ENCODE measurements at regions not wholly inside any gene's neighbourhood (a gene's known extent, or its start where the extent isn't known, plus 50 kb on each side); places are given as distances from the start of the nearest gene placed in this dataset.
"Not testable (repeated sequence)": the region's sequence is repeated elsewhere in the genome, so short reads cannot be mapped to it uniquely, and the experiment has no call there.

DNA sequence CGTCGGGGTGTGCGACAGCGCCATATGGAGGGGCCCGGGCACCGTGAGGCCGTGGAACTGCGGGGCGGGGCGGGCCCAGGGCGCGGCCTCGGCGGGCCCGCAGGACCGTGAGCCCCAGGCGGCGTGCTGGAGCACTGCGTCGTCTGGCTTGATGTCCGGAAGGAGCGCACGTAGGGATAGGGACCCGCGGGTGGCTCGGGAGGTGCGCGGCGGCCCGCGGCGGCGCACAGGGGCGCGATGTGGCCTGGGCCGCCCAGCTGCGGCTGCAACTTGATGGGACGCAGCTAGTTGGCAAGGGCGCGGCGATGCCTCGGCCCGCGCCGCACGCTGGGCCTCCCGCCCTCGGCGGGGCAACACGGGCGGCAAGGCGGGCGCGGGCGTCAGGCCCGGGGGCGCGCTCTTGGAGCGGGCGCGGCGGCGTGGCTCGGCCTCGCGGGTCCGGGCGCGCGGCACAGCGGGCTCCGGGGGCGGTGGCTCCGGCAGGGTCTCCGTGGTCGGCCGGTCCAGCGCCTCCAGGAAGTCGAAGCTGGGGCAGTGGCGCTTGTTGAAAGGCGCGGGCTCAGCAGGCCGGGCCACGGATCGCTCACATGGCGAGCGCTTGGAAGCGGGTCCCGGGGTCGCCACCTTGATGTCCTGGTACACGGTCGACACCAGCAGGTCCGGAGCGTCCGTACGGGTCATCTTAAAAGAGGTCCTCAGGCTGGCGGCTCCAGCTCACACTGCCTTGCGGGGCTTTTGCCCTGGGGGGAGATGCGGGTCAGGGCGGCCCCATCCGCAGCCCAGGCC lies 302.0 kb downstream of the CCDC74A start:
- DNase-seq = not testable (repeated sequence)

DNA sequence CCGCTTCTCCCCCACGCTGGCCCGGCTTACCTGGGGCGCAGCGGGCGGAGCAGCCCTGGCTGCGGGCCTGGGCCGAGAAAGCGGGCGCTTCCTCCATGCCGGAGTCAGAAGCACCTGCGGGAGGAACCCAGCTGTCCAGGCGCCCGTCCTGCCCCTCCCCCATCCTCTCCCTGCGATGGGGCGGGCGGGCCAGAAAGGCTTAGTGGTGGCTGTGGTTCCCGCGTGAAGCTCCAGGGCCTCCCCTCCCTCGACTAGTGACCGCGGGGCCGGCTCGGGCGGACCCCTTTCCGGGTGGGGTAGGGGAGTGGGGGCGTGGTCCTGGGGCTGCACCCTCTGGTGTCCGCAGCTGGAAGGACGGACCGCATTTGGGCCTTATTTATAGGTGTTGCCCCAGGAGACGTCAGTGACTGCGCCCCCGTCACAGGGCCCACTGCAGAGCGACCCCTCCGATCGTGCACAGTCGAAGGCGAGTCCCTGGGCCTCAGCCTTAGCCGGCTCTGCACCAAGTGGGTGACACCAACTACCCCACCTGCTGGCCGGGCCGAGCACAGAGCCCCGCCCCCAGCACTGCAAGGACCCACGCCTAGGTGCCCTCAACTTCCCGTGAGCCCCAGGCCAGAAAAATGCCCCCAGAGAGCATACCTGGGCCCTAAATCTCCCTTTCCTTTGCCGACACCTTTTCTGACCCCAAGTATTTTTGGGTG lies 302.7 kb downstream of the CCDC74A start:
- DNase-seq = not testable (repeated sequence)

DNA sequence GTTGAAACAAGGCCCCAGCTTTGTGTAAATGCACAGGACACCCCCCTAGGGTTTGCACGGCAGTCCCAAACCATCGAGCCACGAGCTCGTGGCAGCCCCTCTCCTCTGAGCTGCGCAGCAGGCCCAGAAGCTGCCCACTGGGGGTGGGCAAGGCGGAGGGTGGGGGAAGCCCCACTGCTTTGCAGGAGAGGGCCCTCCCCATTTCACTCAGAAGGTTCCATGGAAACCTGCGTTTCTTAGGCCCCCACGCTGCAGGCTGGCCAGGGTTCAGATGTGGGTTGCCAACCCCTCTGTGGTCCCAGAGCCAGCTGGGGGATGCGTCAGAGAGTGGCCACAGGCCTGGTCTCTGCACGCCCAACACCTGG lies 303.2 kb downstream of the CCDC74A start:
- not testable (repeated sequence) for DNase-seq

- not testable (repeated sequence) for DNase-seq
Observed at GRCh38 chr2:131831450-131832208, 303.9 kb downstream of the CCDC74A start.

DNA sequence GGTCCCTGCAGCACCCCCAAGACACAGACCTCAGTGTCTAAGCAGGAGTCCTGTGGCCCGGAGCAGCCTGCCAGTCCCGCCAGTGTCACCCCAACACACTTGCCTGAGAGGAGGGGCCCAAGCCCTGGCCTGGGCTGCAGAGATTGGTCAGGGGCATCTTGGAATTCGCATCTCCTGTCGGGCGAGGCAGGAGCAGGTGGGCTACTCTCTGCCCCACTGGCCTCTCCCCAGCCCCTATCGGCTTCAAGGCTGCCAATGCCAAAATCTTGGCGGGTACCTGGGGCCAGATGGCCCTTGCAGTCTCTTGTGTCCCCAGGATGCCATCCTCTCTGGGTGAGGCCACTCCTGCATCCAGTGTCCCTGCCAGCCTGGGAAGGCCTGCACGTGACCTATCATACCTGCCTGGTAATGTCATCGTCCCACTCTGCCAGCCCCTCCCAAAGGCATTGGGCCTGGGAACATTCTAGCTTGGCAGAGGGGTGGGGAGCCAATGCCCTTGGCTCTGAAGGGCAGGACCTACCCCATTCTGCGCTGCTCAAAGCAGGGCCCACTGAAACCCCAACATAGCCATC lies 304.6 kb downstream of the CCDC74A start:
- DNase-seq = not testable (repeated sequence)

GRCh38 chr2:131832917-131833316 lies 305.2 kb downstream of the CCDC74A start:
- DNase-seq = not testable (repeated sequence)

GRCh38 chr2:131833367-131834202 lies 305.9 kb downstream of the CCDC74A start:
- DNase-seq = not testable (repeated sequence)

- DNase-seq = not testable (repeated sequence)
Observed at GRCh38 chr2:131834203-131835020, 306.7 kb downstream of the CCDC74A start.

DNA sequence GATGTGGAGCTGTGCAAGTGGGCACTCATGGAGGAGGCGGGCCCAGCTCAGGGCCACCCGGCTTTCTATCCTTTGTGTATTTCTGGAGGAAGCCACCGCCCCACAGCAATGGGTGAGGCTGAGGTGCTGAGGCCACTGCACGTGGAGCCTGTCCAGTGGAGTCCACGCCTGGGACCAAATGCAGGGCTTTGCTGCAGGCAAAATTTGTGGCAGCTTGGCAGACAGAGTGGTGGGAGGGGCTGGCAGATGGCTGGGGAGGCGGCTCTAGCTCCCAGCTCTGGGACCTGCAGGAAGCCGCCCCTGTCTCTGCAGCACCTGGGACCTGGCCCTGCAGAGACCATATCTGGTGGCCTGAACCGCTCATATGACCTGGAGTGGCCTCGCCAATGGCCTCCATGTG lies 307.3 kb downstream of the CCDC74A start:
- not testable (repeated sequence) for DNase-seq

DNA sequence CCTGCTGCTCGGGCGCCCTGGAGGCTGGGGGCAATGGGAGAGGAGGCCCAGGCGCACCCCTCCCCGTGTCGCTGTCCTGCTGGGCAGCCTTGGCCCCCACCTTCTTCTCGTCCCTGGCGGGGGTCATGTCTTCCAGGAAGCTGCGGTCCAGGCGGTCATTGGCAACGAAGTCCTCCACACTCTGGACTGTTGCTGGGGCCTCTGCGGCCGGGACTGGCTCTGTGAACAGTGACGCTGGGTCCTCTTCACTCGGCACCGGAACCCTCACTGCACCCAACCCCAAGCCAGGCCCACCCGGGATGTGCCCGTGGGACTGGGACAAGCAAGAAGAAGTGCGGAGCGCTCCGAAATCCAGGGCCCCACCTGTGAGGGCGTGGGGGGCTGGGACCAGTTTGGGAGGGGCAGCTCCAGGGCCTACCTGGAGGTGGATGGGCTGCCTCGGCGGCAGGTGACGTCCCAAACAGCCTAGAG lies 308.0 kb downstream of the CCDC74A start:
- no peak for DNase-seq

- DNase-seq = not testable (repeated sequence)
Observed at GRCh38 chr2:131836116-131836515, 308.4 kb downstream of the CCDC74A start.

- not testable (repeated sequence) for DNase-seq
Observed at GRCh38 chr2:131844044-131844443, 316.4 kb downstream of the CCDC74A start.

DNA sequence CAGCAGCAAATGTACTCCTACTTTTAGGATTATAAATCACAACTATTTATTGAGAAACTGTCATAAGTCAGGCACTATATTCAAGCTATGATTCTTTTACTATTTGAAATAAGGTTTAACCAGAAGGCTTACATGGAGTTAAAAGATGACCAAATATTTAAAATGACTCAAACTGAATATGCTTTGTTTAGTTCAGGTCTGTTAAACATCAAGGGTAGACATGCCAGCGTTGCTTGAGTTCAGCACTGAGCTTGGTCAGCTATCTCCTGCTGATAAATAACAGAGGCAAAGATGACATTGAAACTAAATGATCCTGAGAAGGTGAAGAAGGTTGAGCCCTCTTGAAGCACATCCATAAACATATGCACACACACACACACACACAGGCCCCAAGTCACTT lies 305.6 kb downstream of the ANKRD30BL start:
- peak; percentile 33 for DNase-seq

DNA sequence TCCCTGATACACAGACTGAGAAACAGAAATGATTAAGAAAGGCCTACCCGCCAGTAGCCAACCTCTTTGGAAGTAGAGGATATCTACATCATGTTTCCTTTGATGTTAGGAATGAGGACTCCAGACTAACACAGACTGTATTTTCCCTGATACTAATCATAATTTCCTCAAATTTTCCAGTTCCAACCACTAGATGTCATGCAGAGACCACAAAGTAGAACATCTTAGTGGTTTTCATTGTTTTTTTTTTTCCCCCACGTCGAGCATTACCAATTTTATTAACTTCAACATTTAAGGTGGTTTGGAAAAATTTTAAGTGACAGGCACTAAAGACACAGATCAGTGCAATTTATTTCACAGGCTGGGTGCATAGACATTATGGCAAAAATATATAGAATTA lies 303.6 kb downstream of the ANKRD30BL start:
- peak; percentile 9 for DNase-seq
